K562 (cell line): ENCODE measurements at regions not wholly inside any gene's neighbourhood (a gene's known extent, or its start where the extent isn't known, plus 50 kb on each side); places are given as distances from the start of the nearest gene placed in this dataset.

Experiments used
- BHLHE40 ChIP-seq: IDR thresholded peaks from 2 replicates; pipeline ENCODE4 v1.6.1; 2011; ENCODE audit warnings: low read length, improper control_type of control experiment
- CTCF ChIP-seq, 3 experiments: IDR thresholded peaks in 2 of 3; conservative IDR thresholded peaks in 1 of 3; 2 replicates each; pipeline ENCODE4 v1.5.1; 2011 to 2012; ENCODE audit warnings: low read length in 3 of 3, mild to moderate bottlenecking in 3 of 3, control low read depth in 2 of 3, improper control_type of control experiment in 1 of 3, inconsistent platforms in 1 of 3, low read depth in 1 of 3, mixed read lengths in 1 of 3, moderate library complexity in 1 of 3; ENCODE audit not compliant: insufficient read depth in 2 of 3
- ETV6 ChIP-seq, 3 experiments: fragments of 150-350 bp in 1 of 3; sonication (generic) in 1 of 3; formaldehyde crosslinking in 1 of 3; IDR thresholded peaks; 2 replicates each; pipeline versions ENCODE4 v1.6.1 to v1.8.0; 2014 to 2022; ENCODE audit warnings: borderline replicate concordance in 2 of 3, low read depth in 2 of 3, antibody characterized with exemption in 1 of 3, low read length in 1 of 3, mild to moderate bottlenecking in 1 of 3, missing genetic modification reagents in 1 of 3
- SMC3 ChIP-seq: conservative IDR thresholded peaks from 2 replicates; pipeline ENCODE4 v1.6.1; 2011; ENCODE audit warnings: low read depth, low read length, improper control_type of control experiment; ENCODE audit not compliant: insufficient read depth
- SNRNP70 ChIP-seq: fragments of 200-400 bp; formaldehyde crosslinking; optimal IDR thresholded peaks from 2 replicates; pipeline ENCODE3; 2017; ENCODE audit warnings: low read depth, low read length
- TCF7L2 ChIP-seq: fragments of 150-350 bp; IDR thresholded peaks from 2 replicates; pipeline ENCODE4 v1.6.1; 2016; ENCODE audit warnings: low read depth, mild to moderate bottlenecking, low read length, moderate library complexity
- TEAD4 ChIP-seq, 2 experiments: sonication (generic) in 1 of 2; formaldehyde crosslinking in 1 of 2; IDR thresholded peaks; 2 replicates each; pipeline versions ENCODE4 v1.6.1 to v1.8.0; 2012 to 2022; ENCODE audit warnings: borderline replicate concordance in 1 of 2, inconsistent platforms in 1 of 2, low read length in 1 of 2, mild to moderate bottlenecking in 1 of 2, missing genetic modification reagents in 1 of 2
- UBTF ChIP-seq, 2 experiments: IDR thresholded peaks; 2 replicates each; pipeline ENCODE4 v1.6.1; 2012; ENCODE audit warnings: improper control_type of control experiment in 2 of 2, low read depth in 2 of 2, low read length in 2 of 2, borderline replicate concordance in 1 of 2
- ZNF121 ChIP-seq: sonication (generic); formaldehyde crosslinking; conservative IDR thresholded peaks from 2 replicates; pipeline ENCODE4 v1.8.0; 2022; ENCODE audit warnings: missing genetic modification reagents

GRCh38 chr2:225894236-225894980 lies 494.9 kb downstream of the NYAP2 start:
- no peak for TF ChIP-seq BHLHE40
- TF ChIP-seq TEAD4 (IDR thresholded peaks at IDR 0.05; ENCODE audit: low read length): no peak
- no peak for TF ChIP-seq TEAD4 (CRISPR knock-in tag; IDR thresholded peaks at IDR 0.05; ENCODE audit: borderline replicate concordance)
- no peak for TF ChIP-seq SMC3
- no peak for TF ChIP-seq TCF7L2
- TF ChIP-seq UBTF (IDR thresholded peaks at IDR 0.05; ENCODE audit: borderline replicate concordance in 1 of 2, low read depth in 2 of 2, low read length in 2 of 2): no peak
- TF ChIP-seq SNRNP70: no peak
- TF ChIP-seq ETV6 (IDR thresholded peaks at IDR 0.05; ENCODE audit: borderline replicate concordance in 1 of 2, low read depth in 2 of 2, low read length in 1 of 2): no peak
- no peak for TF ChIP-seq ETV6 (CRISPR knock-in tag; IDR thresholded peaks at IDR 0.05; ENCODE audit: borderline replicate concordance)
- no peak for TF ChIP-seq ZNF121 (CRISPR knock-in tag)
- TF ChIP-seq CTCF (IDR thresholded peaks at IDR 0.05 in 2 of 3, conservative IDR thresholded peaks at IDR 0.05 in 1 of 3; ENCODE audit: insufficient read depth in 2 of 3, low read depth in 1 of 3, low read length in 3 of 3): no peak
